Uterus (tissue), 2 donors: ENCODE measurements at regions not wholly inside any gene's neighbourhood (a gene's known extent, or its start where the extent isn't known, plus 50 kb on each side); places are given as distances from the start of the nearest gene placed in this dataset.

Experiments
- CTCF ChIP-seq, 4 experiments: fragments of 200-600 bp in 2 of 4; fragments of 450-650 bp in 2 of 4; sonication (generic) in 2 of 4; IDR thresholded peaks; one replicate each; pipeline ENCODE4 v1.5.1; 2016 to 2019; ENCODE audit warnings: antibody characterized with exemption in 4 of 4, mild to moderate bottlenecking in 2 of 4, moderate library complexity in 1 of 4
- POLR2A ChIP-seq, 2 donors: fragments of 450-650 bp; IDR thresholded peaks; one replicate each; pipeline ENCODE4 v1.6.1; 2016; ENCODE audit warnings: antibody characterized with exemption in 2 of 2, mild to moderate bottlenecking in 1 of 2, moderate library complexity in 1 of 2

GRCh38 chr13:26888632-26889031 lies 128.0 kb upstream of the GPR12 start:
- TF ChIP-seq CTCF (IDR thresholded peaks at IDR 0.05), result no peak
- TF ChIP-seq POLR2A (IDR thresholded peaks at IDR 0.05), result no peak
